GM18909 (cell line): ENCODE measurements at regions not wholly inside any gene's neighbourhood (a gene's known extent, or its start where the extent isn't known, plus 50 kb on each side); places are given as distances from the start of the nearest gene placed in this dataset.

Experiments used
- ATAC-seq: cut with Tn5 transposase; IDR thresholded peaks from one replicate; pipeline ENCODE4 v1.9.1; 2021; ENCODE audit warnings: mild to moderate bottlenecking; ENCODE audit not compliant: unreplicated experiment, poor library complexity

- no peak for ATAC-seq
Observed at GRCh38 chr22:27149921-27150543, 492.6 kb downstream of the MIAT start.

DNA sequence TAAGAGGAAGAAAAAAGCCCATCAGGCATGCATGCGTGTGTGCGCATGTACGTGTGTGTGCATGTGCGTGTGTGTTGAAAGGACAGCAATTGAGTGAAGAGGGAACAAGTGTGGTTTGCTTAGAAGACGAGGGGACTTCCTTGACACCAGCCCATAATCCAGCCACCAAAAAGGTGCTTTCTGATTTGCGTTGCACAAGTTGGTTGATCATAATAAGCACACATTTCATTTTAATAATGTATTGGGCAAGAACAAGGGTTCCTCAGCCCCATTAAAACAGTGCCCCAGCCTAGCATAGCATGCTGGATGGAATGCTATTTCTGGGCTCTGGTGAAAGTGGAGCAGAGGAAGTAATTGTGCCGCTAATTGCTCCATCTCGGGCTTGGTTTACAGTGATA lies 493.2 kb downstream of the MIAT start:
- no peak for ATAC-seq

- ATAC-seq = no peak
Observed at GRCh38 chr22:27151407-27151806, 494.0 kb downstream of the MIAT start.

DNA sequence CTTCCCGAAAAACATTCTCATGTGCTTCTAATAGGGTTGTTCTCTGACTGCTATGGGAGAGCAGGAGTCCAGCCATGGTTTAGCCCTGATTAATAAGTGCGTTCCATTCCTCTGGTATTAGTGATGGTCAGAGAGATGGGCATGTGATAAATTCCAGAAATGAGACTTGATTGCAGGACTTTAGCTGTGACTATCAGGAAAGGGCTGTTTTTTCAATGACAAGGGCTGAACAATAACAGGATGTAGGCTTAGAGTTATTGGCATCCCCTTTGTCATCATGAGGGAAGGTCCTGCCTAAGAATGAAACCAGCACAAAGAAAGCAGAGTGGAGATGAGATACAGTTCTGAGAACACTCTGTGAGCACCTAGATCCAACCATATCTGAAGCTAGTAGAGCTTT lies 494.6 kb downstream of the MIAT start:
- ATAC-seq = no peak

DNA sequence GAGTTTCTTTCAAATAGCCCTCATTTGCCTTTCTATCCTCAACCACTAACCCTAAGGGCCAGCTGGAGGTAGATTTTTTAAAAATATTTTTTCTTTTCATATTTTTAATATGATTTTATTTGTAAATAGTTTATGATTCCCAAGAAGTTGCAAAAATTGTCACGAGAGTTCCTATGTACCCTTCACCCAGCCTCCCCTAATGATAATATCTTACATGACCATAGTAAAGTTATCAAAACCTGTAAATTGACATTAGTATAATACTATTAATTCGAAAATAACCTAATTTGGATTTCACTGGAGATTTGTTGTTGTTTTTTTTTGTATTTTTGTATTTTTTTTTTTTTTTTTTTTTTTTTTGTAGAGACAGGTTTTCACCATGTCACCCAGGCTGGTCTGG lies 495.5 kb downstream of the MIAT start:
- ATAC-seq = no peak

DNA sequence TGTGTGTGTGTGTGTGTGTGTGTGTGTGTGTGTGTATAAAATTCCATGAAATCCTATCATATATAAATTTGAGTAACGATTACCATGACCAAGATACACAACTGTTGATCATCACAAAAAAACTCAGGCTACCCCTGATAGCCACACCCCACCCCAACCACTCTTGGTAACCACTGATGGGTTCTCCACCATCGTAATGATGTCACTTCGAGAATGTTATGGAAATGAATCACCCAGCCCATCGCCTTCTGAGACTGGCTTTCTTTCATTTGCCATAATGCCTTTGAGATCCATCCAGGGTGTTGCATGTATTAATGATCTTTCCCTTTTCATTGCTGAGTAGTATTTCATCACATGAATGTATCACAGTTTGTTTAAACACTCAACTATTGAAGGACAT lies 496.0 kb downstream of the MIAT start:
- ATAC-seq = no peak

DNA sequence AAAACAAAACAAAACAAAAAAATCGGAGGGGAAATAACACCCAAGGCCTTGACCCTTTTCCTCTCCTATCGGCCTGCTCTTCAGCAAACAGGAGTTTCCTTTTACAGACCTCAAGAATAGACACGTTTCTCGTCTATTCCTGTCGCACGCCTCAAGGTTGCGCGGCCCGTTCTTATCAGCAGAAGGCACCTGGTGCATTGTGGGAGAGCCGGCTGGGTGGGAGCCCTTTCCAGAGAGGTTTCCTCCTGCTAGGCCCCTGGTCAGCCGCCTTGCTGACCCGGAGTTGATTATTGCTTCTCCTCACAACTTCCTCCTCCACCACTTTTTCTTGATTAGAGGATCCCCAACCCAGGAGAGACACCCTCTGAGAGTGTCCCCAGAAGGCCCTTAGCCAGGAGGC lies 497.3 kb downstream of the MIAT start:
- no peak for ATAC-seq

DNA sequence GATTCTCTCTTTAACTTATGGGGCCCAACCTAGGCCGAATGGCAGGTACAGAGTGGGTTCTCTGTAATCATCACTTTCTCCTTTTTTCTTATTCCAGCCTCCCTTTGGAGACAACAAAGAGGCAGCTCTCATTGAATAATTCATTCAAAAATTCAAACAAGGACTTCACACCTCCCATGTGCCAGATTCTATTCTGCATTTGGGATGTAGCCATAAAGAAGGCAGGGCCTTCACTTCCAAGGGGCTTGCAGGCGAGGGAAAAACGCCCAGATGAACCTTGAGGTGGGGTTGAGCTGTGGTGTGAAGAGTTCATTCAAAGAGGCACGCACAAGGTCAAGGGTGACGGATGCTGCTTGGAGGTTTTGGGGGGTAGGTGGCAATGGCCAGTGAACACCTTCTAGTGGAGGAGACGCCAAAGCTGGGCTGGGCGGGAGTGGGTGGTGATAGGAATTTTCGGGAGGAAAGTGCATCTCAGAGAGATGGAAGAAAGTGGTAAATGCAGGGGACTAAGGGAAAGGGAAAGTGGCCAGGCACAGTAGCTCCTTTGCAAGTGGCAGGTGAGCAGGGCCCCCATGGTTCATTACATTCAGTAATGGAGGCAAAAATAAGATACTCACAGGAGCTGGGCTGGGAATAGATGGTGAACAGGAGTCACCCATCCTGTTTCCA lies 499.6 kb downstream of the MIAT start:
- no peak for ATAC-seq

GRCh38 chr22:27157666-27158370 lies 500.4 kb downstream of the MIAT start:
- no peak for ATAC-seq

- ATAC-seq = no peak
Observed at GRCh38 chr22:27159016-27159415, 501.6 kb downstream of the MIAT start.

- ATAC-seq = no peak
Observed at GRCh38 chr22:27159716-27160295, 502.4 kb downstream of the MIAT start.

DNA sequence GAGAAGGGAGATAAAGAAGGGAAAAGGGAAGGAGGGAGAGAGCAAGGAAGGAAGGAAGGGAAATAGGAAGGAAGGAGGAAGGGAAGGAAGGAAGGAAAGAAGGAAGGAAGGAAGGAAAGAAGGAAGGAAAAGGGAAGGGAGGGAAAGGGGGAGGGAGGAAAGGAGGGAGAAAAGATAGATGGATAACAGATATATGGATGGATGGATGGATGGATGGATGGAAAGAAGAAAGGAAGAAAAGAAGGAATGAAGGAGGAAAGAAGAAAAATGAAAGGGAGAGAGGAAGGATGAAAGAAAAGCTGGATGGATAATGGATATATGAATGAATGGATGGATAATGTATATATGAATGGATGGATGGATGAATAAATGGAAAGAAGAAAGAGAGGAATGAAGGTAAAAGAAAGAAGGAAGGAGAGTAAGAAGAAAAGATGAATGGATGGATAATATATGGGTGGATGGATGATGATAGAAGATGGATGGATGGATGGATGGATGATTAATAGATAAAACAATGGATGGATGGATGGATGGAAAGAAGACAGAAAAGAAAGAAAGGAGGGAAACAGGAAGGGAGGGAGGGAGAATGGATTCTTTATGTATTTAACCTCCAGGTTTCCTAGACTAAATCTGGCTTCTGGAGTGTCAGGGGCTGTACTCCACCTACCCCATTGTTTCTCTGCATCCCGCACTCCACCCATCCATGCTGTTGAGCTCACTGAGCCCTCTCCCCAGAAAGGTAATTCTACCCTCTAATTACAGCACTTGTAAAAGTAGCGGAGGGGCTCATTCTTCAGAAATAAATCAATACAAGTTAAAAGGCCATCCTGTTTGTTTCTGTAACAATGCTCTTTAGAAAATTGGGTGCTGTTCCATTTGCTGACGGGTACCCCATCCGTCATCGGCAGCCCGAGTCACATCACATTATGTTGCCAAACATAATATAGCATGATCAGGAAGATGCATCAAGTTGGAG lies 506.1 kb downstream of the MIAT start:
- no peak for ATAC-seq

- ATAC-seq = no peak
Observed at GRCh38 chr22:27164781-27165503, 507.6 kb downstream of the MIAT start.

DNA sequence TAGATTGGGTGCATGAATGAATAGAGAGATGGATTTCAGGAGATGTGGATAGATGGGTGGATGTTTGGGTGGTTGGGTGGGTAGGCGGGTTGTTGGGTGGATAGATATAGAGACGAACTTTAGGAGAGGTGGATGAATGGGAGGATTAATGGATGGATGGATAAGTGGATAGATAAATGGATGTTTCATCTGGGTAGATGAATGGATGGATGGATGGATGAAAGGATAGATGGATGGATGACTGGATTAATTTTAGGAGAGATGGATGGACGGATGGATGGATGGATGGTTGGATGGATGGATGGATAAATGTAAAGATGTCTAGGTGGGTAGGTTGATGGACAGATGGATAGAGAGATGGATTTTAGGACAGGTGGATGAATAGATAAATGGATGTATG lies 511.3 kb downstream of the MIAT start:
- no peak for ATAC-seq

GRCh38 chr22:27170491-27170890 lies 513.1 kb downstream of the MIAT start:
- no peak for ATAC-seq

DNA sequence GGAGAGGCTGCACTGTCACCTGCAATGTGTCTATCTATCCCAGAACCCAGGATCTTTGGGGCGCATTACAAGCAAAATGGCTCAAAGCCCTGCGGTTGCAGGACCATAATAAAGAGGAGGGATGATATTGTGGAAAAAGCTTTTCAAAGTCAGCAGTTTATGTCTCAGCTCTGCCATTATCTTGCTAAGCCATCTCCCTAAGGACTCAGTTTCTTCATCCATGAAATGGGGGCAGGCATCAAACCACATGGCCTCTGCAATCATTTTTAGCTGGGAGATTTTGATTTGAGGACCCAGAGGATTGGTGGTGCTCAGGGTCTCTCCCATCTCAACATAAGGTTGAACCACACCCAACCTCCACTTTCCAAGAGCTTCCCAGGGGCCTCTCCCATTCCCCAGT lies 513.8 kb downstream of the MIAT start:
- no peak for ATAC-seq

- no peak for ATAC-seq
Observed at GRCh38 chr22:27173530-27173929, 516.1 kb downstream of the MIAT start.

DNA sequence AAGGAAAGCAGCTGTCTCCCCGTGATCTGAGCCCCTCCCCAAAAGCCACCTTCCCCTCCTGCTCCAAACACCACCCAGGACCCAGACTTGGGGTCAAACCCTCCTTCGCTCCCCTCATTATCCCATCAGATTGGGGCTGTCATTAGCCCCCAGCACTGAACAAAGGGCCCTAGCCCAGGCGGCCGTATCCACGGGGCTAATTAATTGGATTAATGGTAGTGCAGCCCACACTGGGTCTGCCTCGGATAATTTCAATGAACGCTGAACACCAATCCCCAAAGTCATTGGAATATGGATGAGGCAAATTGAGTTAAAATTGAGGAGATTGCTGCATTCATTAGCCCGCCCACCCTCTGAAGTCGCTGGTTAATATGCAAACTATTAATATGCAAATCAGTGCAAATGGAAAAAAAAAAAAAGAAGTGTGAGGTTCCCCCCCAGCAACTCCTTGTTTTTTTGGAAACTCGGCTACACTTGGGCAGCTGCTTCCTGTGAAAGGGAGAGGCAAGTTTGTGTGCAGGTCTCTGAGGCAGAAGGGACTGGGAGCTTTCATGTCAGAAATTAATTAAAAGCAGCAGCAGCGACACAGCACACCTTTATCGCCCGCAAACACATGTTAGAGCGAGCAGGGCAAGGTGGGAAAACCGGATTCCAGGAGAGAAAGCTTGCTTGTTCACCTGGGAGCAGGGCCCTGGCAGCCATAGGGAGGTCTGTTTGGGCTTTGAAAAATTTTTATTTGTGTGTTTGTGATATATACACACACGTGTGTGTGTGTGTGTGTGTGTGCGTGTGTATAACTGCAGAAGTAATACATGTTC lies 517.8 kb downstream of the MIAT start:
- no peak for ATAC-seq

DNA sequence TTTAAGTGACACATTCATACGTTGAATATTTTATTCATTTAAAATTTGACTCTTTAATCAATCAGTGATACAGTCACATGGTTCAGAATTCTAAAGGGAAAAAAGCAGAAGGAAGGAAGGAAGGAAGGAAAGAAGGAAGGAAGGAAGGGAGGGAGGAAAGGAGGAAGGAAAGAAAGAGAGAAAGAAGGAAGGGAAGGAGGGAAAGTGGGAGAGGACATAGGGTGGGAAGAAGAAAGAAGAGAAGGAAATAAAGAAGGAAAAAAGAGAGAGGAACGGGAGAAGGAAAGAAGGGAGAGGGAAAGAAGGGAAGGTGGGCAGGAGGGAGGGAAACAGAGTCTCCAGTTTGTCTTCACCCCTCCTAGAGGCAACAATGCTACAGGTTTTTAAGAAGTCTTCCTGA lies 518.6 kb downstream of the MIAT start:
- no peak for ATAC-seq
